Esophagus muscularis mucosa (tissue), 4 donors: ENCODE measurements at regions not wholly inside any gene's neighbourhood (a gene's known extent, or its start where the extent isn't known, plus 50 kb on each side); places are given as distances from the start of the nearest gene placed in this dataset.

Experiments
- DNase-seq: peaks from one replicate; pipeline ENCODE4 v3.0.0-alpha.2; 2017; ENCODE audit errors: extremely low spot score
- H3K27ac ChIP-seq, 4 donors: fragments of 200-600 bp; sonication (generic); replicated peaks in 1 of 4; 1 replicate in 3 of 4; 2 replicates in 1 of 4; pipeline ENCODE4 v1.5.1; 2016 to 2019; ENCODE audit warnings: mild to moderate bottlenecking in 1 of 4
- H3K27me3 ChIP-seq, 4 donors: fragments of 200-600 bp; sonication (generic); one replicate each; pipeline versions ENCODE4 v1.5.1 to v1.6.0; 2016 to 2019
- H3K36me3 ChIP-seq, 4 donors: fragments of 200-600 bp; sonication (generic); one replicate each; pipeline ENCODE4 v1.5.1; 2016 to 2019
- H3K4me1 ChIP-seq, 4 donors: fragments of 200-600 bp; sonication (generic); one replicate each; pipeline ENCODE4 v1.5.1; 2016 to 2019
- H3K4me3 ChIP-seq, 4 donors: fragments of 200-600 bp; sonication (generic); 1 replicate in 2 of 4; 2 replicates in 2 of 4; pipeline ENCODE4 v1.5.1; 2016 to 2019; ENCODE audit warnings: mild to moderate bottlenecking in 4 of 4, moderate library complexity in 1 of 4
- H3K9me3 ChIP-seq, 4 donors: fragments of 200-600 bp; sonication (generic); 1 replicate in 3 of 4; 2 replicates in 1 of 4; pipeline ENCODE4 v1.5.1; 2016 to 2019
- EP300 ChIP-seq: sonication (generic); formaldehyde crosslinking; IDR thresholded peaks from one replicate; pipeline ENCODE4 v1.6.1; 2017; ENCODE audit warnings: antibody characterized with exemption
- POLR2A ChIP-seq: fragments of 450-650 bp; IDR thresholded peaks from one replicate; pipeline ENCODE4 v1.6.1; 2017; ENCODE audit warnings: antibody characterized with exemption, moderate library complexity, mild to moderate bottlenecking, low read depth
- POLR2AphosphoS5 ChIP-seq, 2 donors: sonication (generic); formaldehyde crosslinking; IDR thresholded peaks; one replicate each; pipeline ENCODE4 v1.6.1; 2017; ENCODE audit warnings: antibody characterized with exemption in 2 of 2
- WGBS: methylation state at CpG from one replicate; pipeline ENCODE4 v1.1.5; 2018; 5-methylcytosine and 5-hydroxymethylcytosine counted together
- intact Hi-C: fragments of 100-400 bp; cut with DNase I; formaldehyde crosslinking; loops from one replicate; pipeline ENCODE4 v1.15.1; 2023
- TF ChIP-seq, protein P1 (sequence below), 3 experiments: fragments of 200-600 bp in 2 of 3; fragments of 450-650 bp in 1 of 3; sonication (generic) in 2 of 3; IDR thresholded peaks; one replicate each; pipeline ENCODE4 v1.5.1; 2017 to 2019; ENCODE audit warnings: antibody characterized with exemption in 3 of 3, mild to moderate bottlenecking in 2 of 3, moderate library complexity in 1 of 3

DNA sequence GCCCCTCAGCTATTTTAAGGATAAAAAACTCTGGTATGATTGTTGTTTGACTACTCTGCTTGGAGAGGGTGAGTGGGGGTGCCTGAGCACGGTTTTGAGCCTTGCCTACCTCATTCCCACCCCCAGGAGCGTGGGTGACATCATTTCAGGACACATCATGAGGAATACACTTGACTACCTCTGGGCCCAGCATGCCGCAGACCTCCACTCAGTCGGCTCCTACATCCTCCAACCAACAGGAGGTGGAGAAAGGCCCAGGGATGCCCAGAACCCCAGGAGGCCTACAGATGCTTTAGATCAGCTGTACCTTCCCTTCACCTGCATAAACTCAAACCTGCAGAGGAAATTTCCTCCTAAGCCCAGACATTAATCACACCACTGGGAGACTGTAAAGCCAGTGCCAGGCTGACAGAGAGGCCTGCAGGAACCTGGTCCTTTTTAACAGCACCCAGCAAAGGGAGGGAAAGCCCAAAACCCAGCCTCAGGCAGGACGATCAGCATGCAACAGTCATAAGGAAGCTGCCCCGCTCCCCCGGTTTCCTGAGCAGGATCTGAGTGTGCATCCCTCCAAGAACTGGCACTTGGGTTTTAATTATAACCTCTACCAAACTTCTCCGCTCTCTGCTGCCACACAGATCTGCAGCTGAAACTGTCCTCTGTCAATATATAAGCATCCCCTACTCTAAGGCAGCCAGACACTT is 61.7 kb upstream of the ZNRF2 start:
- DNase-seq: peak; percentile 66
- WGBS: 84% methylated on average over 7 of the region's 8 CpGs

DNA sequence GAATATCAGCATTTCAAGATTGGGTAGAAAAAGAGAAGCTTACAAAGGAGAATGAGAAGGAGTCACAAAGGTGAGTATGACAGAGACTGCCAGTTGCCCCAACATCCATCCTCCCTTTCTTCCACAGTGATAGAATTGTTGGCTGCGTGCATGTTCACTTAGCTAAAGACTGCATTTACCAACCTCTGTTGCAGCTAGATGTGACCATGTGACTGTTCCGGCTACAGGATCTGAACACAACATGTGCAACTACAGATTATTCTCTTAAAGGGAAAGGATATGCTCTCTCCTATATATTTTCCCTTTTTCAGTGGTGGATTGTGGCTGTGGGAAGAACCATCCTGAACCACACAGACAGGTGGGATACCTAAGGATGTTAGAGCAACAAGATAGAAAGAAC is 60.5 kb upstream of the ZNRF2 start:
- TF ChIP-seq POLR2A (no peak), EP300 (no peak)
- H3K4me1 ChIP-seq: peaks cover 15 to 26% (median 21%) of the 10 kb centered on the region in 4 donors
- peak; percentile 21 for DNase-seq
- no peaks in the 10 kb centered on the region for H3K36me3 ChIP-seq
- no peaks in the 10 kb centered on the region for H3K27me3 ChIP-seq
- H3K9me3 ChIP-seq: peaks cover 0 to 18% (median 5%) of the 10 kb centered on the region in 4 donors
- 93% methylated on average over 2 of the region's 2 CpGs for WGBS
- intact Hi-C loops: no loop called here
- no peak overlapping the region for H3K27ac ChIP-seq
- no peak overlapping the region for H3K4me3 ChIP-seq

More for the DNA sequence above, 61.7 kb upstream of the ZNRF2 start:
- TF ChIP-seq, protein P1, sequence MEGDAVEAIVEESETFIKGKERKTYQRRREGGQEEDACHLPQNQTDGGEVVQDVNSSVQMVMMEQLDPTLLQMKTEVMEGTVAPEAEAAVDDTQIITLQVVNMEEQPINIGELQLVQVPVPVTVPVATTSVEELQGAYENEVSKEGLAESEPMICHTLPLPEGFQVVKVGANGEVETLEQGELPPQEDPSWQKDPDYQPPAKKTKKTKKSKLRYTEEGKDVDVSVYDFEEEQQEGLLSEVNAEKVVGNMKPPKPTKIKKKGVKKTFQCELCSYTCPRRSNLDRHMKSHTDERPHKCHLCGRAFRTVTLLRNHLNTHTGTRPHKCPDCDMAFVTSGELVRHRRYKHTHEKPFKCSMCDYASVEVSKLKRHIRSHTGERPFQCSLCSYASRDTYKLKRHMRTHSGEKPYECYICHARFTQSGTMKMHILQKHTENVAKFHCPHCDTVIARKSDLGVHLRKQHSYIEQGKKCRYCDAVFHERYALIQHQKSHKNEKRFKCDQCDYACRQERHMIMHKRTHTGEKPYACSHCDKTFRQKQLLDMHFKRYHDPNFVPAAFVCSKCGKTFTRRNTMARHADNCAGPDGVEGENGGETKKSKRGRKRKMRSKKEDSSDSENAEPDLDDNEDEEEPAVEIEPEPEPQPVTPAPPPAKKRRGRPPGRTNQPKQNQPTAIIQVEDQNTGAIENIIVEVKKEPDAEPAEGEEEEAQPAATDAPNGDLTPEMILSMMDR (IDR thresholded peaks at IDR 0.05): no peak
- TF ChIP-seq POLR2AphosphoS5 (IDR thresholded peaks at IDR 0.05) (no peak), POLR2A (no peak), EP300 (no peak)
- intact Hi-C loops: no loop called here
- Histone ChIP-seq H3K27me3 (no peaks in the 10 kb centered on the region), H3K27ac (no peak overlapping the region), H3K9me3 (peaks cover 0 to 18% (median 5%) of the 10 kb centered on the region in 4 donors), H3K36me3 (no peaks in the 10 kb centered on the region), H3K4me3 (no peak overlapping the region), H3K4me1 (peaks cover 15 to 26% (median 21%) of the 10 kb centered on the region in 4 donors)

DNA sequence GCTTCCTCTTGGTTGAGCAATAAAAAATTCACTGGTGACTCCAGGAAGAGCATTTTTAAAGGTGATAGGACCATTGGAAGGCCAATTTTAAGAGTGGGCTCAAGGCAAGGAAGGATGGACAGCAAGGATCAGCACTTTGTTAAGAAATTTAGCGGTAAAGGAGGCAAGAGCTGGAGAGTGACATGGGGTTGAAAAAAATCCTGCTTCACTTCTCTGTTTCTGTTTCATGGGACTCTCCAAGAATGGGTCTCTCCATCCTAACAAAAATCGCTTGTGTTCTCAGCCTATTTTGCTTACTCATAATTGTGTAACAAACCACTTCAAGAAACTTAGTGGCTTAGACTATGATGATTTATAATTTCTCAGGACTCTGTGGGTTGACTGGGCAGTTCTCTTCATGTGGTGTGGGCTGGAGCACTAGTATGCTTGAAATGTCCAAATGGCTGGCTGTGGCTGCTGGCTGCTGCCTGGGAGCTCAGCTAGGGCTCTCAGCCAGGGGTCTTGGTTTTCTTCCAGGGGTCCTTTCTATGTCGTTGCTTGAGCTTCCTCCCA is 59.8 kb upstream of the ZNRF2 start:
- TF ChIP-seq EP300 (no peak), POLR2A (no peak), POLR2AphosphoS5 (IDR thresholded peaks at IDR 0.05) (no peak)
- TF ChIP-seq, protein P1 (IDR thresholded peaks at IDR 0.05): no peak
- H3K4me3 ChIP-seq: no peak overlapping the region
- intact Hi-C loops: no loop called here
- peak; percentile 79 for DNase-seq
- H3K27me3 ChIP-seq: no peaks in the 10 kb centered on the region
- H3K36me3 ChIP-seq: no peaks in the 10 kb centered on the region
- WGBS: 60% methylated on average over 3 of the region's 3 CpGs
- H3K9me3 ChIP-seq: peaks cover 0 to 12% (median 5%) of the 10 kb centered on the region in 4 donors
- H3K27ac ChIP-seq: no peak overlapping the region
- peaks cover 15 to 26% (median 21%) of the 10 kb centered on the region in 4 donors for H3K4me1 ChIP-seq

DNA sequence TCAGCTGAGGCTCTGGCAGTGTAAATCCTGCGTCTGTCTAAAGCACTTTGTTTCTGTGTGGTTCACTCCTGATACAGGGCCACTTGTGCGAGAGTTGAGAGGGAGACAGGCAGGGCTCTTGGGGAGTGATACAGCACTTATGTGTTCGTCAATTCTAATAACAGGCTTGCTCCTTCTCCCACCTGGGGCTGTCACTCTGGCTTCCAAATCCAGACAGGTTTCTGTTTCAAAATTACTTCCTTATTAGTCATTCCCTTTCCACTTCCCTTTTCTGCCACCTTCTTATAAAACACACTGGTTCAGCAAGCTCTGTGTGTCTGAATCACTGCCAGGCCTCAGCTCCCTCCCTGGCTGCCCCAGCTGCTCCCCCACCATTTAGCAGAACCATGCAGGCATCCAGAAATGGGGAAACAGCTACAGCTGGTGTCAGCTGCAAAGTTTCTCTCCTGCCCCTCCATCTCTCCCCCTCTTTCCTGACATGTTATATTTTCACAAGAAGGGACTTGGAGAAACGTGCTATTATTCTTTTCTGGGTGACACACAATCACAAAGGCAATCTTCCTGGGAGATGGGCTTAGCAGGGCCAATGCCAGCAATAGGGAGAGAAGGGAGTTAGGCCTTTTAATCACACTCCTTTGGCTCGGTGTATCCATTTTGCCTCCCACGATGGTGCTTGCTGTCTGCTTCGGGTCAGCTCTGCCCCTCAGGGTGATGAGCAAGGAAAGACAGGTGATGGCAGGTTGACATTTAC is 58.4 kb upstream of the ZNRF2 start:
- Histone ChIP-seq H3K27ac (peak overlapping the region; percentile 56 to 71 (median 70)), H3K9me3 (peaks cover 0 to 9% (median 4%) of the 10 kb centered on the region in 4 donors), H3K27me3 (no peaks in the 10 kb centered on the region), H3K4me3 (no peak overlapping the region), H3K4me1 (peaks cover 15 to 26% (median 21%) of the 10 kb centered on the region in 4 donors), H3K36me3 (no peaks in the 10 kb centered on the region)
- 27% methylated on average over 7 of the region's 7 CpGs for WGBS
- no peak for TF ChIP-seq POLR2AphosphoS5 (IDR thresholded peaks at IDR 0.05)
- TF ChIP-seq, protein P1 (IDR thresholded peaks at IDR 0.05): no peak
- no peak for TF ChIP-seq POLR2A
- no peak for TF ChIP-seq EP300
- intact Hi-C loops: no loop called here
- DNase-seq: peak; percentile 93

DNA sequence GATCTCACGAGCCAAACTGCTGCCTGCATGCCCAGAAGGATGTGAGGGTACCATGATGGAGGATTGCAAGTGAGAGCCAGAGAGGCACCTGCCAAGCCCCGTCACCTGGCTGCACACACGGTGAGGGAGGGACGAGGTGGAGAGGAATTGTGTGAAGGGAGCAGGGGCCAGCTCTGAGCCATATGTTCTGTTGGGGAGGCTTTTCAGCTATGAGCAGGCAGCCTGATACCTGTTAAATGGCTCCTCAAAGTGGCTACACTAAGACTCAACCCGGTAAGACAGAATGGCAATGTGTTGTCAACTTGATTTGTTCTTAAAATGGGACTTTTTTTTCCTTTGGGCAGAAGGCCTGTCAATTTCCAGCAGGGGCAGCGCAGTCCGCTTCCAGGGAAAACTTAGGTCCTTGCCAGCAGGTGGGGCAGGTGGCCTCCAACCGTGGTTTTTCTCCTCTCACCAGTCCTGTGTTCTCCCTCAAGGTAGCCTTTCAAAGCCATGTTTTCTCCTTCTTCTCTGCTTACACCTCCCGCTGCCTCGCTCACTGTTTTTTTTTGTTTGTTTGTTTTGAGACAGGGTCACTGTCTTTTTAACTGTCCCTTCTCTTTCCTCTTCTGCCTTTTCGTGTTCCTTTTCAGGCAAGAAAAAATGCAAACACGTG is 57.7 kb upstream of the ZNRF2 start:
- H3K4me1 ChIP-seq: peaks cover 15 to 26% (median 21%) of the 10 kb centered on the region in 4 donors
- WGBS: 86% methylated on average over 12 of the region's 12 CpGs
- no peak overlapping the region for H3K4me3 ChIP-seq
- H3K9me3 ChIP-seq: peaks cover 0 to 9% (median 4%) of the 10 kb centered on the region in 4 donors
- intact Hi-C loops: no loop called here
- H3K36me3 ChIP-seq: no peaks in the 10 kb centered on the region
- peak overlapping the region in 3 of 4 donors; percentile 56 to 71 (median 70) for H3K27ac ChIP-seq
- DNase-seq: peak; percentile 74
- no peaks in the 10 kb centered on the region for H3K27me3 ChIP-seq
- no peak for TF ChIP-seq POLR2AphosphoS5 (IDR thresholded peaks at IDR 0.05)
- no peak for TF ChIP-seq POLR2A
- TF ChIP-seq, protein P1 (IDR thresholded peaks at IDR 0.05): no peak
- no peak for TF ChIP-seq EP300
